K562 (cell line): ENCODE measurements at regions not wholly inside any gene's neighbourhood (a gene's known extent, or its start where the extent isn't known, plus 50 kb on each side); places are given as distances from the start of the nearest gene placed in this dataset.

Experiments
- ATAC-seq: fragments of 200-7000 bp; cut with Tn5 transposase; 3 replicates; pipeline ENCODE4 v1.9.1; 2020; ENCODE audit warnings: moderate library complexity
- BruUV-seq: library from RNA; stranded (reverse); fragments of 400-500 nt; replicated peaks from 2 replicates; lab custom pipeline; 2021; lab: Mats Ljungman, UMichigan
- CTCF ChIA-PET: fragments of 300-600 bp; formaldehyde crosslinking; extraction: SDS; loops from one replicate; lab custom pipeline; 2021; ENCODE audit warnings: low intra/inter-chr PET ratio; lab: Yijun Ruan, JAX
- POLR2A ChIA-PET: fragments of 300-600, 350-650 bp; sonication (Branson Sonifier 250); formaldehyde crosslinking; extraction: SDS; loops from one replicate; lab custom pipeline; 2021; ENCODE audit warnings: antibody characterized with exemption, inconsistent platforms; lab: Yijun Ruan, JAX
- DNase-seq, 4 experiments: peaks; one replicate each; pipeline versions ENCODE4 v3.0.0 to v3.0.0-alpha.2; 2011 to 2018; ENCODE audit warnings: low spot score in 3 of 4, mixed read lengths in 3 of 4; ENCODE audit errors: extremely low read depth in 1 of 4
- FAIRE-seq: peaks from 2 replicates; lab custom pipeline; 2011; peaks lifted over from hg19 to GRCh38; lab: Jason Lieb, UNC
- H2AFZ ChIP-seq: 2 replicates; pipeline ENCODE4 v1.6.0; 2011; ENCODE audit warnings: low read depth, low read length, control low read depth, inconsistent platforms
- H3K27ac ChIP-seq: fragments of 200-600 bp; 3 replicates; pipeline ENCODE4 v1.8.0; 2011; ENCODE audit warnings: low read depth, mild to moderate bottlenecking, control low read depth, inconsistent platforms, low read length, moderate library complexity, mixed read lengths; ENCODE audit errors: extremely low read depth
- H3K27me3 ChIP-seq, 2 experiments: fragments of 300-600 bp in 1 of 2; 2 replicates in 1 of 2; 3 replicates in 1 of 2; pipeline versions ENCODE4 v1.6.0 to v1.8.0; 2011; ENCODE audit warnings: inconsistent platforms in 2 of 2, low read length in 2 of 2, mild to moderate bottlenecking in 1 of 2, mixed read lengths in 1 of 2, moderate library complexity in 1 of 2; ENCODE audit not compliant: control insufficient read depth in 2 of 2, insufficient read depth in 2 of 2
- H3K36me3 ChIP-seq: fragments of 300-600 bp; 3 replicates; pipeline ENCODE4 v1.8.0; 2011; ENCODE audit warnings: mild to moderate bottlenecking, low read length, inconsistent platforms; ENCODE audit not compliant: control insufficient read depth, insufficient read depth
- H3K4me1 ChIP-seq, 2 experiments: fragments of 200-600 bp in 1 of 2; replicated peaks in 1 of 2; 2 replicates in 1 of 2; 3 replicates in 1 of 2; pipeline versions ENCODE4 v1.5.1 to v1.8.0; 2011; ENCODE audit warnings: inconsistent platforms in 2 of 2, low read length in 2 of 2, mild to moderate bottlenecking in 1 of 2, mixed read lengths in 1 of 2, moderate library complexity in 1 of 2; ENCODE audit not compliant: control insufficient read depth in 2 of 2, insufficient read depth in 2 of 2
- H3K4me2 ChIP-seq: 2 replicates; pipeline ENCODE4 v1.6.1; 2011; ENCODE audit warnings: low read length, control low read depth, inconsistent platforms, mixed read lengths; ENCODE audit not compliant: insufficient read depth
- H3K4me3 ChIP-seq: fragments of 200-600 bp; sonication (generic), shearing (Covaris generic); 2 replicates; pipeline ENCODE4 v1.5.1; 2016; ENCODE audit warnings: control low read depth, inconsistent platforms
- H3K79me2 ChIP-seq: fragments of 200-600 bp; 3 replicates; pipeline ENCODE4 v1.8.0; 2011; ENCODE audit warnings: low read length, inconsistent platforms; ENCODE audit not compliant: control insufficient read depth, insufficient read depth
- H3K9ac ChIP-seq, 2 experiments: 2 replicates each; pipeline versions ENCODE4 v1.6.0 to v1.6.1; 2011; ENCODE audit warnings: low read depth in 2 of 2, low read length in 2 of 2, control low read depth in 1 of 2, inconsistent platforms in 1 of 2, mild to moderate bottlenecking in 1 of 2, mixed read lengths in 1 of 2; ENCODE audit not compliant: insufficient read depth in 1 of 2
- H3K9me1 ChIP-seq: one replicate; pipeline ENCODE4 v1.6.0; 2011; ENCODE audit warnings: inconsistent platforms, mild to moderate bottlenecking, low read length, moderate library complexity; ENCODE audit not compliant: control insufficient read depth, insufficient read depth
- H3K9me3 ChIP-seq: replicated peaks from 2 replicates; pipeline ENCODE4 v1.5.1; 2011; ENCODE audit warnings: low read depth, low read length, inconsistent platforms; ENCODE audit not compliant: control insufficient read depth, insufficient read depth
- H4K20me1 ChIP-seq: replicated peaks from 2 replicates; pipeline ENCODE4 v1.6.1; 2011; ENCODE audit warnings: low read length, inconsistent platforms, mixed read lengths; ENCODE audit not compliant: control insufficient read depth, insufficient read depth
- ZNF609 ChIP-seq: sonication (generic); formaldehyde crosslinking; IDR thresholded peaks from 2 replicates; pipeline ENCODE4 v1.8.1; 2023; ENCODE audit warnings: missing genetic modification reagents, mild to moderate bottlenecking, borderline replicate concordance
- WGBS: fragments of 100-300 bp; shearing (Covaris generic); methylation state at CpG from one replicate; pipeline ENCODE4 v1.1.6; 2016; ENCODE audit warnings: low coverage, mixed read lengths; ENCODE audit not compliant: insufficient coverage; ENCODE audit errors: missing lambda C conversion rate; 5-methylcytosine and 5-hydroxymethylcytosine counted together
- in situ Hi-C: fragments of 300-500 bp; cut with MboI; formaldehyde crosslinking; loops from 4 replicates; pipeline ENCODE4 v1.15.0; 2018; ENCODE audit warnings: inconsistent platforms, mixed read lengths
- intact Hi-C: fragments of 100-400 bp; cut with micrococcal nuclease; formaldehyde crosslinking; loops from 2 replicates; pipeline ENCODE4 v1.14.2; 2022

- no peak overlapping the region for H3K4me3 ChIP-seq
- H3K27me3 ChIP-seq = no peaks in the 10 kb centered on the region
- no peaks in the 10 kb centered on the region for H3K4me1 ChIP-seq
- no peak overlapping the region for H2AFZ ChIP-seq
- BruUV-seq = no TSS peak
- H3K9ac ChIP-seq = no peak overlapping the region
- no peaks in the 10 kb centered on the region for H3K36me3 ChIP-seq
- ChIA-PET POLR2A (no interaction called here), CTCF (no interaction called here)
- no peaks in the 10 kb centered on the region for H3K79me2 ChIP-seq
- FAIRE-seq (no peak), DNase-seq (no peak), ATAC-seq (no peak)
- H3K4me2 ChIP-seq = no peak overlapping the region
- no peaks in the 10 kb centered on the region; the same call in 1 of the 2 replicates for H3K9me3 ChIP-seq
- no peaks in the 10 kb centered on the region for H3K9me1 ChIP-seq
- intact Hi-C loops = no loop called here
- in situ Hi-C loops = no loop called here
- H3K27ac ChIP-seq = no peak overlapping the region
- WGBS = 0% methylated on average over 5 of the region's 5 CpGs
- TF ChIP-seq ZNF609 = no peak
- H4K20me1 ChIP-seq = no peaks in the 10 kb centered on the region
These were observed 122.3 kb upstream of the FBXO33 start for GRCh38 chr14:39554576-39554975.
